ENCODE measurements at regions not wholly inside any gene's neighbourhood (a gene's known extent, or its start where the extent isn't known, plus 50 kb on each side); places are given as distances from the start of the nearest gene placed in this dataset.
"Not testable (repeated sequence)": the region's sequence is repeated elsewhere in the genome, so short reads cannot be mapped to it uniquely, and the experiment has no call there.

DNA sequence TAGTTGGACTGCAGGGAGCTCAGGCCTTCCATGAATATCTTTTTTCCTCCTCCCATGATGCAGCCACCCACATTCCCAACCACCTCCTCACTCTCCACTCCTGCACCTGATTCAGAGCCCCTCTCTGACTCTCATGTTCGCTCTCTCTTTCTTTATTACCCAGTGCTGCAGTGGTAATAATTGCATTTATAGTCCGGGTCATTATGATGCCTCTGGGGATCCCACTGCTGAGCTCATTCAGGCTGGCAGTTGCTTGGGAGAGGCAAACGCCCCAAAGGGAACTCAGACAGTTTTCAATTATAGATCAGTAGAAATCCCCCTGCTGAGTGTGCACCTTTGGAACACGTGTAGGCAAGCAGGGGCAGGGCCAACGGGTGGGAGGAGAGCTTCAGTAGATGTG is 953.0 kb downstream of the GRID1 start:
- DNase-seq, result no peak

DNA sequence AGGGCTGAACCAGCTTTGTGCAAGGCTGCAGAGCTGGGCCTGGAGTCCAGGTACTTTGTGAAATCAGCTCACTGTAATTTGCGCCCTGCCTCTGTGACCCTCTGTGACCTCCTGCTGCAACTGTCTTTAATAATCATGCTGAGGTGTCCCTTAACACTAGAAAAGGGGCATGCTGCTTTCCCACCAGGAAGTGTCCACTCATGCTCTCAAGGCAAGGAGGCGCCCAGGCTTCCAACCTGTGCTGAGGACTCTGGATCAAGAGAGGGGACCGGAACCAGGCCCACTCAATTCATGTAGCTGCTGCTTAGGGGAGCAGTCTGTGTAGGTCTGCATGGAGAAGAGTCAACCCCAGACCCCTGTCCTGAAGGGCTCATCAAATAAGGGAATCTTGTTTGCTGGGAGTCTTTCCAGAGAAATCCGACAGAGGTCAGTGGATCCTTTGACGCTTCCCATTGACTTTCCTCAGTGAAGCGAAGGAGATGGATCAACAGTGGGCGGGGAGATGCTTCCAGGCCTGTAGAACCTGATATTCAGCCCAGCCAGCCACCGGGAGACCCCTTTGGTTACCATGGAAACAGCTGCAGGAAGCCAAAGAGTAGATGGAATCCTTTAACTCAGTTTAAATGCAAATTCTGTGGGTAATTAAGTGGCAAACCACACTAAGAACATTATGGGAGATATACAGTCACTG is 945.9 kb downstream of the GRID1 start:
- no peak for DNase-seq

DNA sequence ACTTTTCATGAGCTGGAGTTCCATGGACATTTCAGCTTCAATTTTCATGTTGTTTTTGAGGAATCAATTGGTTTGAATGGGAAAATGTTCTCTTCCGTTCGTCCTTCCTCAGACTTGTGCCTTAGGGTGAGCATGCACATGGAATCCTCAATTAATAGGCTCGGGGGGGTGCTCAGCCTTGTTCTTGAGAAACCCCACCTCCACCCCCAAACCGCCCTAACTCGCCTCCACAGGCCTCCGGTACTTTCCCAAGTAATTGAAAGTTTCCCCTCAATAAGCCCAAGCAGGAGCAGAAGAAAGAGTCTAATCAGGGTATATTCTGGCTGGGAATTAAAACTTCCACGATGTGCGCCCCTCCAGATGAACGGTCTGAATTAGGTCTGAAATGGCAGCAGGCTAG is 945.2 kb downstream of the GRID1 start:
- DNase-seq, result no peak

DNA sequence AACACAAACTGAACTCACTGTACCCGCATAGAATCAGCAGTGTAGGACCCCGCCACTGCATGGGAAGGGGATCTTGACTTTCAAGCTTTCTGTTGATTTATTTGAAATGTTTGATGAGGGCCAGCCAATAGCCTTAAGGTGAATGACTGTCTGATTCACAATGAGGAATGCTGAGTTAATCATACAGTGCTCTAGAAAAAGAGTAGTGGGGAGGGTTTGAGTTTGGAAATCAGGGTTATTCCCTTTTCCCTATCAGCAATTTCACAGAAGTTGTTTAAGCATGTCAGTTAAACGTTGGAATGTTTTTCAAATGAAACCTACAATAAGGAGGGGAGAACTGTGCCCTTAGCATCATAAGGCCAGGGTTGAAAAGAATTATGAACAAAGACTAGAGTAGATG is 937.5 kb downstream of the GRID1 start:
- DNase-seq, result no peak

DNA sequence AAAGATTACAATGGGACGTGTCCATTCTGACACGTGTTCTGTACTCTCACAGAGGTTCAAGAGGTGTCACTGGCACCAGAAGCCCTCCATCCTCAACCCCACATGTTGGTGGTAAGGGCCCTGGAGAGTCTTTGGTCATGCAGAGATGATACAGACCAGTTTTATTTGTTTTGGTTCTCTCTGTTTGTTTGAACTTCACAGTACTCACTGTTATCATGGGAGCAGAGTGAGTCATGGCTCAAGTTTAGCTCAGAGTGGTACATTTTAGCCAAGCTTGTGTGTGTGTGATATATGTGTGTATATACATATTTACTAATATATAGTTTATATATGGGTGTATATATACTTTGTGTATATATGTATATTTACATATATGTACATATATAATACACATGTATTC is 935.6 kb downstream of the GRID1 start:
- no peak for DNase-seq

DNA sequence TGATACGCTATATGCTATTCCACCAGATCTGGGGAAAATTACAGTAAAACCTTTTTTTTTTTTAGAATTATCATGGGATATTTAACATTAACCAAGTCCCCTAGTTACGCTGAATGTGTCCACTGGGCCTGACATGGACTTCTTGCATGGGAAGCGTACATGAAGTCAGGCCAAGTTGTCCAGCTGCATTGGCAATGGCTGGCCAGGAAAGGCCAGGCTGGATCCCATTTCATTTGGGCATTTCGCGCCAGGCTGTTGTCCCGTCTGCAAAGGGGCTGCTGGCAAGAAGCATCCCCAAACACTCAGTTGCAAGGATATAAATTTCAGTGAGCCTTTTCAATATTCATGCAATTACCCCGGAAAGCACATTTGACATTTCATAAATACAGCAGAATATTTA is 933.3 kb downstream of the GRID1 start:
- no peak for DNase-seq

DNA sequence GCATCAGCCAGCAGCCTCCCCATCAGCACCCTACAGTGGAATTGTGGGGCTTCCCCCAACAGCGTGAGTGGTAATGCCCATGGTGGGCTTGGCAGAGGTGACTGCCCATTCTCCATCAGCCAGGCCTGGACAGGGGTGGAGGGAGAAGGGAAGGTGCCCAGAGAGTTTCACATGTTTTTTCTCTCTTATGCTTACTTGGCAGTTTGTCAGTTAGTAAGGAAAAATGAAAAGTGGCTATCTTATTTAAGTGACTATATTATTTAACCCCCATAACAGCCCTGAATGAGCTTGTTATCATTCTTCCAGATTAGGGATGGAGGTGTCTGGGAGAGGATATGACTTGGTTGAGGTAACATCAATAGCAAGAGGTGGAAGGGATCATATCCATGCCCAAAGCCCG is 921.7 kb downstream of the GRID1 start:
- DNase-seq, result no peak

DNA sequence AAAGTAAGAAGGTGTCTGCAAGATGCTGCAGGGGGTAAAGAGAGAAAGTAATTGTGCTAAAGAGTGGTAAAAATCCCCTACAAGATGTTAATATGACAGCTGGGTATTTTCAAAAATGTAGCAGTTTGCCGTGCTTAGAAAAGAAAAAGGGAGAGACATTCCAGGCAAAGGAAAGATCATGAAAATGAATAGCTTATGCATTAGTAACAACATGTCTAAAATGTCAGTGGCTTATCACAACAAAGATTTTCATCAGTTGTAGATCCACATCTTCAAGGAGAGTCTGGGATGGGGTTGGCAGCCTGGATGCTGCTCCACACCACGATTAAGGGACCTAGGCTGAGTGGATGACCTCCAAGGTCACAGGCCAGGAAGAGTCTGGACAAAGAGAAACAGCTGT is 920.9 kb downstream of the GRID1 start:
- DNase-seq, result no peak

DNA sequence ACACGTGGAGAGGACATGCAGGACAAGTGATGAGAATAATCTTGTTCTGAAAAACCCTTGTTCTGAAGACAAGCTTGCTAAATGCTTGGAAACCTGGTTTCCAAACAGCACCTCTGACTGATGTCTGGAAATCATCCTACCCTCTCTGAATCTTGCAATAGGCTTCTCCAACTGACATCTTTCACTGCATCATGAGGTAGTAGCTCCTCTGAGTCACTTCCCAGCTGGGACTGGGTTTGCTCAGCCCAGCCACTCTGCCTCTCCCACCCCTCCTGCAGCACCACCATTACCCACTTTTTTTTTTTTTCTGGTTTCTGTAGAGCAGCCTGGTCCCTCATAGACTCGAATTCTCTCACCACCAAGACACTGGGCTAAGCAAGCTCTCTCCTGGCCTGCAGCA is 919.8 kb downstream of the GRID1 start:
- DNase-seq, result no peak

DNA sequence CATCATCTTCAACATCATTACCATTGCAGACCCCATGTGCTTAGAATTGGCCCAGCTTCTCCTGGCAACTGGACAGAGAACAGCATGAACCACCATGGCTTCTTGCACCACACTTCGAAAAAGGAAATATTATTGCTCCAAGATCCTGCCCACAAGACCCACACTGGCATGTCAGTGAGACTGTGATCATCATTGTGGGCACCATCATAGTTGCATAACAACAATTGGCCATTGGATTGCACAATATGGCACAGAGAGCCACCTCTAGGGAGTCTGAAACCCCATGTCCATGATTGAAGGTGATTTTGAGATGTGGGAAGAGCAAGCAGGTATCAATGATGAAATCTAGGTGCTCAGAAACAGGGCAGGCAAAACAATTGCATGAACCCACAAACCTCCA is 918.9 kb downstream of the GRID1 start:
- no peak for DNase-seq

DNA sequence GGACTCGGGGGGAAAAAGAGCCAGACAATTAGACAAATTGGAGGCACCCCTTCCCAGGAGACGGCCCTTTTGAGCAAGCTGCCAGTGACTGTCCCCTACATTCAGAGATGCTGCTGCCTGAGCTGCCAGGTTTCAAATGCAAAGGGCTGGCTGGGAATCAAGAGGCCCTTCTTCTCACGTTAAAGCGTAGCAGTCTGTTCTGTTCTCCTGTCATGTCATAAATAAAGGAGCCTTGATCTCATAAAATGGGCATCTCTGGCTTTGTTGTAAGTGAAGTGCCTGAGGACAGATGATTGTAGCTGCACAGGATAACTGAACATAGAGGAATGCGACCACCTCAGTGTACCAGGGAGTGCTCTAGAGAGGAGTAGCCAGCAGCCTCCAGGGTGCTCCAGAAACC is 917.9 kb downstream of the GRID1 start:
- DNase-seq, result no peak

DNA sequence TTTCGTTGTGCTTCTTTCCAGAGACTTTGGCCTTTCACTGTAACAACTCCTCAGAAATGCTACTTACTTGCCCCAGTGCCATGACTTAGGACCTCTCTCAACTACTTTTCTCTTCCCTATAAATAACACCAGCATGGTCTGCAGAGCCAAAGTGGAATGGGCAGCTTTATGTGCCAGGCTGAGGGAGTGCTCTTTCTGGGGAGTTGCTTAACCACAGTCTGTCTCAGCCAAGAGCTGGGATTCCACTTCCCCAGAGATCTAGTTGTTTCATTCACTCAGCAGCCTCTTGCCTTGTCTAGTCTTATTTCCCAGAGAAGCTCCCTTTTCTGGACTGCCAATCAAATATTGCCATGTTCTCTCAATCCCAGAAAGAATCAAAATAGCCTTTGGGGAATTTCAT is 912.2 kb downstream of the GRID1 start:
- no peak for DNase-seq

DNA sequence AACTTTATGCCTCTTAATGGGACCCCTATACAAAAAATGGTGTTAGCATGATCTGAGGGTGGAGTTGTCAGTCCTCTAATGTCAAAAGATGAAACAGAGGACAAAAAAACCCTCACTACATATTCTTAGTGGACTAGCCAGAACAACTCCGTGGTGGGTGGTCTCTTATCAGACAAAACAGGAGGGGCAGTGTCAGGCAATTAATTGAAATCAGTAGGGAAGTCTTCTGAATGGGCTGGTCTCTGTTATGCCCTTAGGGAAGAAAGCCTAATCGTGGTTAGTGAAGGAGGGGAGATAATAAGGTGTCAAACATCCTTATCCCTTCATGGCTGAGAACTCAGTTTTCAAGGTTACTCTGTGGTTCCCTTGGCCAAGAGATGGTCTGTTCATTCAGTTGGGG is 909.4 kb downstream of the GRID1 start:
- no peak for DNase-seq

DNA sequence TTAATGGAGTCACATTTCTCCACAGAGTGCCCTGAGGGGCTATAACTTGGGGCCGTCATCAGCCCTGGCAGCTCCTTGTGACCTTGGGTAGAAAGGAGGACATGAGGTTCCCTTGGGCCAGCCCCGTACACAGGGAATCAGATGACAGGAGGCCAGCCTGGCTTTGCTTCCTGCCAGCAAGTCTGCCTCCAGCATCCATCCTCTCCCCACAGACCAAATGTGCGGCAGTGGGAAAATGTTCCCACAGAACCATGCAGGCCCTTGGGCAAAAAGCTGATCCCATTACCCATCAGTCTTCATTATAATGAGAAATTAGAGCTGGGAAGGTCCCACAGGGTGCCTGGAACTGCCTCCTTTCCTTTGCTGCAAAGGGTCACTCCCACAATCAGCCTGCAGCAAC is 908.3 kb downstream of the GRID1 start:
- no peak for DNase-seq

DNA sequence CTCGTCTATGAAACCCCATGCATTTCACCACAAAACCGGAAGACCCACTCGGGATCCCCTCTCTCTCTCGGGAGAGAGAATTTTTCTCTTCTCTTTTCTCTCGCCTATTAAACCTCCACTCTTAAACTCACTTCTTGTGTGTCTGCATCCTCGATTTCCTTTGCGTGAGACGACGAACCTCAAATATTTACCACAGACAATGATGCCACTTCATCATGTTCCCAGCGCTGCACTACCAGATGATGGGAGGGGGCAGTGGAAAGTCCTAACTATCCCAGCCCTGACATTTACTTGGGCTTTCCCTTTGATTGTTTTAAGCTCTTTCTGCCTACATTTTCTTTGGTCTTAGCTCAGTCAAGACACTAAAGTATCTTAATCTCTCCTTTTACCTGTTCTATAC is 906.7 kb downstream of the GRID1 start:
- DNase-seq, result no peak

DNA sequence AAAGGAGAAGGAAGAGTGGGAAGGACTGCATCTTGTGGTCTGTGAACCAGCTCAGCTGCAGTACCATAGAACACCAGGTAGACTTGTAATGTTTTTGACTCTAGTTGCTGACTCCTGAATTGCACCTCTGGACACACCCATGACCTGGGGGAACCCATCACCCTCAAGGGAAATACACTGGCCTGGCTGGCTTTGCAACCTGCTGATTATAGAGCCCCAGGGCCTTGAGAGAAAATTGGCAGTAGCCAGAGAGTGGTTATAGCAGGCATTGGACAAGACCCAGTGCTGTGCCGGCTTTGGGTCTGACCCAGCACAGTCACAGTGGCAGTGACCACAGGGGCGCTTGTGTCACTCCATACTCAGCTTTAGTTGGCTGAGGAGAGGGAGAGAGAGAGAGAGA is 902.3 kb downstream of the GRID1 start:
- no peak for DNase-seq

DNA sequence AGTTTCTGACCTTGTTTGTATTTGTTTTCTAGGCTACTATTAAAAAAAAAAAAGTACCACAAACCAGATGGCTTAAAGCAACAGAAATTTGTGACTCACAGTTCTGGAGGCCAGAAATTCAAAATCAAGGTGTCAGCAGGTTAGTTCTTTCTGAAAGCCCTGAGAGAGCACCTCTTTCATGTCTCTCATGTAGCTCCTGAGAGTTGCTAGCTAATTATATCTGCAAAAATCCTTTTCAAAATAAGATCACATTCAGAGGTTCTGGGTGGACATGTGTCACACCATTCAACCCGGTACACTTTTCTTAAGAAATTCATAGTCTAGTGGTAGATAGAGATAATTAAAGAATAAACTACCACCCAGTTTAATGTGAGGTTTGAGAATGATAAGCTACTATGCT is 888.6 kb downstream of the GRID1 start:
- DNase-seq, result no peak

DNA sequence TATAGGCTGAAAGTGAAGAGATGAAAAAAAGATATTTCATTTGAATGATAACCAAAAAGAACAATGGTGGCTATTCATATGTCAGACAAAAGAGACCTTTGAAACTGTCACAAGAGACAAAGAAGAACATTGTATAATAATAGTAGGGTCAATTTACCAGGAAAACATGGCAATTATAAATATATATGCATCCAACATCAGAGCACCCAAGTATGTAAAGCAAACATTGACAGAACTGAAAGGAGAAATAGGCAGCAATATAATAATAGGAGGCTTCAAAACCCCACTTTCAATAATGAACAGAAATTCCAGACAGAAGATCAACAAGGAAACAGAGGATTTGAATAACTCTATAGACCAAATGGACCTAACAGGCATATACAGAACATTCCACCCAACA is 876.2 kb downstream of the GRID1 start:
- DNase-seq, result no peak

DNA sequence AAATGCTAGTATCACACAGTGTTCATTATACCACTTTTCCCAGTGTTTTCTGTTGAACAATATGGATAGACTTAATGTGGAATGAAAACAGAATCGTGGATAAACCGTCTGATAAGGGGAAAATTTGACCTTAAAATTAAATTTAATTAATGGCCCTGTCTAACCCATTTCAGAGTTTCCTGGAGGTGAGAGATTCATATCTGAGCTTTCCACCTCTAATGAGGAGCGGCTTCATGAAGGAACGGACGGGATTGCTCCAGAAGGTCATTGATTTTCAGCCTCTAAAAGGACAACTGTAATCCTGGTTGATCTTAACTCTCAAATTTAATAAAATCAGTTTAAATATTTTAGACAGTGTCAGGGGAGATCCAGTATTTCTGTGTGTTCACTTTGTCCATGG is 874.9 kb downstream of the GRID1 start:
- DNase-seq, result no peak

DNA sequence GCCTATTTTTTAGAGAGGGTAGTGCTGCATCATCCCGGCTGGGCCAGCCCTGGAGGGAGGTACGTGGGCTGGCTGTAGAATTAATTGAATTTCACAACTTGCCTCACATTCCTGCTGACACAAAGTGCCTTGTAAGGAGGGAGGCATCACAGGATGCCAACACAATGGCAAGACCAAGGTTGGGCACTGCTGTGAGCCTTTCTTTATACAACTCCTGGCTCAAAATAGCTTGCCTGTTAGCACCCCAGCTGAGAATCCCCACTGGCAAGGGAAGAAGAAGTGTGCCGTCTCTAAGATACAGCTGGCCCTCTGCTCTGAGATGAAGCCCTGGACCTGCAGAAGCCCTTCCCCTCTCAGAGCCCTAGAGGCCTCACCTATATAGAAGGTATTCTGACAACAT is 873.9 kb downstream of the GRID1 start:
- no peak for DNase-seq

DNA sequence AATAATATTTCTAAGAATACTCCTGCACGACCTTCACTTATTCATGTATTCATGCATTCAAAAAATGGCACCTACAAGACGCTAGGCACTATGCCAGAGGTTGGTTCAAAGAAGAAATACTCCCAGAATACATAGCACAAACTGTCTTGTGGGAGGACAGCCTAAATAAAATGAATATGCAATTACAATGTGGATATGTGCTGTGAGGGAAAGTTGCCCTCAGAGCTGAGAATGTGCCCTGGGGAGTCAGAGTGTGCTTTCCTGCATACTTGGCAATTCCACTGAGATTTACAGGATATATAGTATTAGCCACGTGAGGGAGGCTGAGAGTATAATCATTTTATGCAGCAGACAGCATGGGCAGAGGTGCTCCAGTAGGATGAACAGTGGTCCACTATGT is 872.9 kb downstream of the GRID1 start:
- DNase-seq, result no peak

DNA sequence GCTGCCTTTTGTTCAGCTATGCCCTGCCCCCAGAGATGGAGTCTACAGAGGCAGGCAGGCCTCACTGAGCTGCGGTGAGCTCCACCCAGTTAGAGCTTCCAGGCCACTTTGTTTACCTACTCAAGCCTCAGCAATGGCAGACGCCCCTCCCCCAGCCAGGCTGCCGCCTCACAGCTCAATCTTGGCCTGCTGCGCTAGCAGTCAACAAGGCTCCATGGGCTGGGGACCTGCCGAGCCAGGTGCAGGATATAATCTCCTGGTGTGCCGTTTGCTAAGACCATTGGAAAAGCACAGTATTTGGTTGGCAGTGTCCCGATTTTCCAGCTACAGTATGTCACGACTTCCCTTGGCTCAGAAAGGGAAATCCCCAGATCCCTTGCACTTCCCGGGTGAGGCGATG is 862.0 kb downstream of the GRID1 start:
- not testable (repeated sequence) for DNase-seq

DNA sequence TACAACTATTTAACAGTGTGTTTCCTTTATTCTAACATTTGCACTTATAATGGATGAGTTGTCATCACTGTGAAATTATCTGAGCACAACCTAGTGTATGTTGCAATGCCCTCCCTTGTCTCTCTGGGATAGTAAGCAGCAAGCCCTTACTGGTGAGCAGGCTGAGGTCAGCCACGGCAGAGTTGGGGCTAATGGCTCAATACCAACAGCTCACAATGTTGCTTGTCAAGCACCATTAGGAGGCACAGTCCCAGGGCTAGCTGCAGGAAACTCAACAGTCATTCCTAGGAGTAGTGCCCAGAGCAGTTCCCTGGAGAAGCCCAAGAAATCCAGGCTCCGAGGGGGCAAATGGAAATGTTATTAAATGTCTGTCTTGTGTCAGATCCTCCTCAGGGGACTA is 858.4 kb downstream of the GRID1 start:
- DNase-seq, result no peak

DNA sequence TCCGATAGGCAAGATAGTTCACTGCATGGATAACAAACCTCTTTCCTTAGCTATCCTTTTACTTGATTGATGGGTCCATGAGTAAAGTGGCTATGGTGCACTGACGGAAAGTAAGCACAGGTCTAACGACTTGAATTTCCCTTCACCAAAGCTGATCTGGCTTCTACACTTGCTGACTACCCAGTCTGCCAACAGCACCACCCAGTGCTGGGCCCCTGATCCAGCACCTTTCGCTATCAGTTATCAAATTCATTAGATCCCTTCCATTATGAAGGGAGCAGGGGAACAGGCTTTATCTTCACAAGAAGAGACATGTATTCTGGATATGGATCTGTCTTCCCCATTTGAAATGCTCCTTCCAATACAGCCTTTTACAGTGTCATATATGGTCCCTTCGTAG is 855.9 kb downstream of the GRID1 start:
- no peak for DNase-seq

DNA sequence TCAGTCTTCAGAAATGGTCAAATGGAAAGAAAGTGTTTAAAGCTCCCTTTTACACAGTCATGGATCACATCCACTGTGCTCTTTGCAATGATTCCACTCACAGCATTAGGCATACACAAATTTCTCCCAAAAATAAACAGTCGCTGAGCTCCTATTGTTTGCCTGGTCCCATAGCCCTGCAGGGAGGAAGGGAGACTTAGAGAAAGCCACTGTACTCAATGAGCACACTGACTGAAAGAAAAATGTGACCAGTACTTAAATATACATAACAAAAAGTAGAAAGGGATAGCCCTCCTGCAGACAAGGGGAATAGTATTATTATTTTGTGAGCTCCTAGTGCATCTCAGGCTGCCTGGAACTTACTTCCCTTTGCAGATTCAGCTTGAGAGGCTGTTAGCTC is 853.2 kb downstream of the GRID1 start:
- DNase-seq, result no peak

DNA sequence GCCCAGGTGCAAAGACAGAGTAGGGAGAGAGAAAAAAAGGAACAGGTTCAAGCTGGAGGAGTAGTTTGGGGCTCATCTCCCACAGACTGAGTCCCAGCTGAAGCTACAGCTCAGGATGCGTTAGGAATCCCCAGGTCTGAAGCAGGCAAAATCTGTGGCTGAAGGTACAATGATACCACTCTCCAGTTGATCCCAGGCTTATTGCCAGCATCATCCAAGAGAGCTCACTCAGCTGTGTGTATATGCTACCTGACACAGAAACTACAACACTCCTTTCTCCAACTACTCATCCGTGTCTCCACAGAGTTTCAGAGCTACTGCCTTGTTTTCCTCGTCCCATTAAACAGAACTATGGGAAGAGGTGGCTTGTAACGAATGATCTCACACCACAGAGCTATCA is 851.3 kb downstream of the GRID1 start:
- no peak for DNase-seq
